GM18951 (cell line): ENCODE measurements at regions not wholly inside any gene's neighbourhood (a gene's known extent, or its start where the extent isn't known, plus 50 kb on each side); places are given as distances from the start of the nearest gene placed in this dataset.

Experiments used
- POLR2A ChIP-seq: IDR thresholded peaks from 4 replicates; pipeline ENCODE4 v1.6.1; 2011; ENCODE audit warnings: mild to moderate bottlenecking; ENCODE audit not compliant: insufficient read length, insufficient read depth; ENCODE audit errors: extremely low read depth
- in situ Hi-C: fragments of 300-500 bp; cut with MboI; formaldehyde crosslinking; loops from one replicate; pipeline ENCODE4 v1.12.0; 2022; ENCODE audit warnings: low sequenced_read_pairs, mixed read lengths, inconsistent platforms; ENCODE audit not compliant: unreplicated experiment

GRCh38 chrX:4994855-4995254 lies 1233.8 kb downstream of the NLGN4X start:
- no peak for TF ChIP-seq POLR2A
- in situ Hi-C loops = no loop called here

- in situ Hi-C loops = no loop called here
- TF ChIP-seq POLR2A = no peak
Measured at GRCh38 chrX:4978613-4979012, 1250.1 kb downstream of the NLGN4X start.

- in situ Hi-C loops = no loop called here
- no peak for TF ChIP-seq POLR2A
Measured at GRCh38 chrX:4971646-4972045, 1257.0 kb downstream of the NLGN4X start.

- in situ Hi-C loops = no loop called here
- TF ChIP-seq POLR2A = no peak
Measured at GRCh38 chrX:4964112-4964511, 1250.7 kb upstream of the PRKX start.

- TF ChIP-seq POLR2A = no peak
Measured at GRCh38 chrX:4963432-4963831, 1250.0 kb upstream of the PRKX start.

DNA sequence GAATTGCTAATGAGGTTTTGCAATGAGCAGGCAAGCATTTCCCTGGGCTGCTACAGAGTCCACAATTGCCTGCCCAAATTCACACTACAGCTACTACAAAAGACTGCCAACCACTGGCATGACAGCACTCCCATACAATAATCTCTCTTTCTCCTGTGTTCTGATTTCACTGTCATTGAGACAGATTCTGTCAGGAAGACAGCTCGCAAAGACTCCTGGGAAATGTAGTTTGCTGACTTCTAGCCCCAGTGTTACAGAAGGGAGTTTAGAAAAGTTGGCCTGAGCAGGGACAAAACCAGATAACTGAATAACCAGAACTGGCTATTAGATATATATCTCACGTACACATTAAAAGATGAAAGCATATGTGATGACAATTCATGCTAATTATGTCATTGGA lies 1231.3 kb upstream of the PRKX start:
- TF ChIP-seq POLR2A = no peak
- in situ Hi-C loops = no loop called here

More at GRCh38 chrX:4963432-4963831, 1250.0 kb upstream of the PRKX start:
- in situ Hi-C loops = no loop called here

- TF ChIP-seq POLR2A = no peak
- in situ Hi-C loops = no loop called here
Measured at GRCh38 chrX:4936315-4936714, 1222.9 kb upstream of the PRKX start.

DNA sequence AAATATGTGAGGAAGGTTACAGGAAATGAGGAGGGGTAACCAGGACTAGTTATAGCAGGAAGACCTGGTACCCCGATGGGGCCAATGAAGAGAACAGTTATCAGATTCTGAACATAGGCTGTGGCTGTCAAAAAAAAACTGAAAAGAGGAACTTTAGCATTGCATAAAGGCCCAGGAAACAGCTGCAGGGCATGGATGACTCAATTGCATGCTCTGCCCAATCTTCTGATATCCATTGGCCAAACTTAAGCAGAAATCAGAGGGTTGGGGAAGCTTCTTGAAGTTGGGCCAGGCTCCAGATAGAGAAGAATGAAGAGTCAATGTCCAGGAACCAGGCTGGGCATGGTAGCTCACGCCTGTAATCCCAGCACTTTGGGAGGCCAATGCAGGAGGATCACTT lies 1222.4 kb upstream of the PRKX start:
- in situ Hi-C loops = no loop called here
- TF ChIP-seq POLR2A = no peak

DNA sequence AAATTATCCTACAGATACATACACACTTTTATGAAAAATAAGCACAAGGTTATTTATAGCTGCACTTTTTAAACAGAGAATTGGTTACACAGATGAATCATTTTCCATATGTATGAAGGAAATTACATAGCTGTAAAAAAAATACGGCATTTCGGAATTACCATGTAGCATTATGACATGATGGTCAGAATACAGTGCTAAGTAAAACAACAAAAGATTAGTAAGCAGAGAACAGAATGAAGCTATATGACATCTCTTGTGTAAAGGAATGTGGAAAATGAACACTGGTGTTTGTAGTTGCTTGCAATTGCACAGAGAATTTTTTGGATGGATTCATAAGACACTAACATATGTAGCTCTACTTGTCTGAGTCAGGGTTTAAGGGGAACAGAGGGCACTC lies 1222.0 kb upstream of the PRKX start:
- in situ Hi-C loops = no loop called here
- no peak for TF ChIP-seq POLR2A

DNA sequence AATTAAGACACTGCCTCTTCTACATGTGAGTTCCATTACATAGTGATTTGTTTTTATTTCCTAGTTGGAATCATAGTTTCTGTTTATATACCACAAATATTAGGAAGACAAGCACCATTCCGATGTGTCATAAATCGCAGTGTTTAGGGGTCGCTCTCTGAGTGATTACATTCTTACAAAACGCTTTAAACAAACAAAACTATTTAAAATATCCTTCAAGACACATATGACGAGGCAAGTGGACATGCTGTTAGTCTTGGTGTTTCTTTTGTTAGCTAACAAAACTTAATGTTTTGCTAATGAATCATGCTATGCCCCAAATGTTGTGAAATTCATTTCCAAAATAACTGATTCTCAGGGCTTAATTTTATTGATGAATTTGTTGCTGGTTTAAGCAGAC lies 1219.3 kb upstream of the PRKX start:
- TF ChIP-seq POLR2A = no peak
- in situ Hi-C loops = no loop called here

DNA sequence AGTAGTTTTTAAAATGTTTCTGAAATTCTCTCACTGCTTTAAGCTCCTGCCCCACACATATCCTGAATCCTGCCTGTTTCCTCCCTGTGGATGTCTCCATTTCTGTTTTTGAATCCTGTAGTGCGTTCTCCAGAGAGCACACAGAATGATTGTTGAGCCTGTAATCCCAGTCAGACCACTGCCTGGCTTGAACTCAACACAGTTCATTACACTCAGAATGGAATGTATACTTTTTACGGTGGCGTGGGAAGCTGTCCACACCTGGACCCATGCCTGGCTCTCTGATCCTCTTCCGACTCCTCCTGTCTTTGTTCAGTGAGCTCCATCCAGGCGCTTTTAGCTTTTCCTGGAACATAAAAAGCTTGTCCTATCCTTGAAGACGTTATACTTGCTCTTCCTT lies 1217.0 kb upstream of the PRKX start:
- in situ Hi-C loops = no loop called here
- TF ChIP-seq POLR2A = no peak

DNA sequence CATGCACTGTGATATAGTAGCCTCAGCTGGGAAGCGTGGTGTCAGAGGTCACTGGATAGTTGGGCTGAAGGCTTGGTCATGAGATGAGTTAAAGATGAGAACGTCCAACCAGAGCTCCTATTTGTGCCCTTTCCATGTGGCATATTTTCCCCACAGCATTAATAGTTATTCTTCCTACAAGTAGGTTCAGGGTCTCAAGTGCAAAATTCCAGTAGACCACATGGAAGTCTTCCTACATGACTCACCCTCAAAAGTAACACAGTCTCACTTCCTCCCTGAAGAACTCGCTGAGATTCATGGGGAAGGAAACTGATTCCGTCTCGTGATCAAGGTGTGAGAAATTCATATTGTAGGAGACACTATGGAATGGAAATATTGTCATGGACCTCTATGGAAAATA lies 1212.5 kb upstream of the PRKX start:
- in situ Hi-C loops = no loop called here
- TF ChIP-seq POLR2A = no peak

DNA sequence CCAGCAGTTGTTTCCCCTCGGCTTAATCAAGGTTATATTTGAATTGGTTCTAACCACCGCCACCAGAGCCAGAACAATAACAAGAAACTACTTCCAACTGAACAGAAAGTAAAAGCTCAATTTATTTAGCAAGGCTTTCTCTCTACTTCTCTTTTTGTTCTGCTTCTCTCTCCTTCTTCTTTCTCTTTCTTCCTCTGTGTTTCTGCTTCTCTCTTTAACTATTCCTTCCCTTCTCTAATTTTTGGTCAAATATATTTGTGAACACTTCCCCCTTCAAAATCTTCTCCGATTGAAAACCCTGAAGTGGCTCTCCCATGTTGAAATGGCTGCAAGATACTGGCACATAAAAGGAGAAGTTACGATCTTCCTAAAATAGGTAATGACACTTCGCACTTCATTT lies 1195.9 kb upstream of the PRKX start:
- in situ Hi-C loops = no loop called here

GRCh38 chrX:4905576-4905975 lies 1192.1 kb upstream of the PRKX start:
- TF ChIP-seq POLR2A = no peak
- in situ Hi-C loops = no loop called here

More for the DNA sequence above, 1195.9 kb upstream of the PRKX start:
- no peak for TF ChIP-seq POLR2A

DNA sequence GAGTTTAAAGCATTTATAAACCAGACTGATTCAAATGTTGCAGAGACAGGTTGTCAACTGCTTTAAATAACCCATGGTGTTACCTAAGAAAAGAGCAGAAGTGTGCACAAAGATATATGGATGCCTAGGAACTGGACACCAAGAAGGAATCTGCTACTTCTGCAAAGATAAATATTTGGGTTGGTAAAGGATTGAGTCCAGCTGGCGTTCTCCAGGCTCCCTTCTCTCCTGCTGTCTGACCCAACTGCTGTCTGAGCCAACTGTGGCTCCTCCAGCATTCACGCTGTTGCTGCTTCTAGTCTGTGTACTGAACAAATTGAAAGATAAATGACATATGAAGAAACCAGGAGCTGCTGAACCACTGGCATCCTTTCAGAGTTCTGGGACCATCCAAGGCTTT lies 1167.8 kb upstream of the PRKX start:
- TF ChIP-seq POLR2A = no peak
- in situ Hi-C loops = no loop called here
